ENCODE measurements at regions not wholly inside any gene's neighbourhood (a gene's known extent, or its start where the extent isn't known, plus 50 kb on each side); places are given as distances from the start of the nearest gene placed in this dataset.
A peak's percentile ranks its signal among the peaks of the same experiment; 100 is the strongest.

GRCh38 chr10:109341986-109342385, 581.3 kb downstream of the XPNPEP1 start:
- Histone ChIP-seq H3F3A (ENCODE audit: low read length, unreplicated experiment) (no peaks in the 10 kb centered on the region), H3K27ac (ENCODE audit: low read length) (no peak overlapping the region), H3K9me2 (replicated peaks; ENCODE audit: low read length) (no peaks in the 10 kb centered on the region), H3K4me3 (ENCODE audit: low read length) (no peak overlapping the region), H3K9ac (ENCODE audit: low read length) (no peak overlapping the region), H2AFZ (ENCODE audit: low read length) (no peak overlapping the region), H3K36me3 (ENCODE audit: low read depth, low read length) (no peaks in the 10 kb centered on the region), H3K4me1 (ENCODE audit: insufficient read depth, low read length) (peaks cover 6% of the 10 kb centered on the region), H4K20me1 (ENCODE audit: low read length) (no peaks in the 10 kb centered on the region), H3K79me2 (ENCODE audit: low read length) (no peaks in the 10 kb centered on the region), H3K9me3 (ENCODE audit: low read length) (no peaks in the 10 kb centered on the region), H3K4me2 (ENCODE audit: low read length) (no peak overlapping the region), H3K27me3 (ENCODE audit: low read length) (no peaks in the 10 kb centered on the region)
- BruUV-seq (replicated peaks): no TSS peak
- ChIA-PET POLR2A (ENCODE audit: unreplicated experiment) (no interaction called here), CTCF (no interaction called here)
- intact Hi-C loops (cut with micrococcal nuclease): no loop called here
- ATAC-seq (no peak), DNase-seq (no peak)
- TF ChIP-seq EZH2phosphoT487 (IDR thresholded peaks at IDR 0.05; ENCODE audit: borderline replicate concordance, low read length) (no peak), CTCF (conservative IDR thresholded peaks at IDR 0.05; ENCODE audit: low read depth, low read length) (no peak), EZH2 (IDR thresholded peaks at IDR 0.05; ENCODE audit: low read length, unreplicated experiment) (no peak)

DNA sequence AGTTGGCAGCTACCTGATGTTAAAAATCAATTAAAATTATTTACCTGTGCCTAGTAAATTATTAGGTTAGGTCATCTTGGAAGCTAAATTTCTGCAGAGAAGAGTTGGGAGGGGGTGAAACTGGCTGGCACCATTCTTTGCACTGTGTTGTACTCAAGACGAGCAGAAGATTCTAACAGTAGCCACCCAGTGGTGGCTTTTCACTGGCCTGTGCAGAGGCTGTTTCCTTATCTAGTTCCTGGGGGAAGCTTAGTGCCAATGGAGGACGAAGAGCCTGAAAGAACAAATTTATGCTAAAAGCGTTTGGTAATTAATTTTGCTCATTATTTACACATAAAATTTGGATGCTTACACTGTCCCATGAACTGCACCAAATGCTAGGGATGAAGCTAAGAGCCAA, 595.3 kb downstream of the XPNPEP1 start:
- H3K9ac ChIP-seq (ENCODE audit: low read length): no peak overlapping the region
- H3F3A ChIP-seq (ENCODE audit: low read length, unreplicated experiment): no peaks in the 10 kb centered on the region
- ChIA-PET CTCF (no interaction called here), POLR2A (ENCODE audit: unreplicated experiment) (no interaction called here)
- ATAC-seq (no peak), DNase-seq (no peak)
- no peaks in the 10 kb centered on the region for H3K79me2 ChIP-seq (ENCODE audit: low read length)
- intact Hi-C loops (cut with micrococcal nuclease): no loop called here
- no peaks in the 10 kb centered on the region for H3K9me3 ChIP-seq (ENCODE audit: low read length)
- H2AFZ ChIP-seq (ENCODE audit: low read length): no peak overlapping the region
- BruUV-seq (replicated peaks): no TSS peak
- peak; percentile 16; the same call in 1 of the 2 replicates for TF ChIP-seq CTCF (conservative IDR thresholded peaks at IDR 0.05; ENCODE audit: low read depth, low read length)
- no peak for TF ChIP-seq EZH2phosphoT487 (IDR thresholded peaks at IDR 0.05; ENCODE audit: borderline replicate concordance, low read length)
- H3K36me3 ChIP-seq (ENCODE audit: low read depth, low read length): no peaks in the 10 kb centered on the region
- H3K4me2 ChIP-seq (ENCODE audit: low read length): peak overlapping the region; percentile 37; the same call in 1 of the 2 replicates
- no peaks in the 10 kb centered on the region for H3K27me3 ChIP-seq (ENCODE audit: low read length)
- H3K9me2 ChIP-seq (replicated peaks; ENCODE audit: low read length): no peaks in the 10 kb centered on the region
- H4K20me1 ChIP-seq (ENCODE audit: low read length): no peaks in the 10 kb centered on the region
- H3K4me1 ChIP-seq (ENCODE audit: insufficient read depth, low read length): peaks cover 5% of the 10 kb centered on the region; the same call in 1 of the 2 replicates
- no peak overlapping the region for H3K4me3 ChIP-seq (ENCODE audit: low read length)
- no peak overlapping the region for H3K27ac ChIP-seq (ENCODE audit: low read length)

DNA sequence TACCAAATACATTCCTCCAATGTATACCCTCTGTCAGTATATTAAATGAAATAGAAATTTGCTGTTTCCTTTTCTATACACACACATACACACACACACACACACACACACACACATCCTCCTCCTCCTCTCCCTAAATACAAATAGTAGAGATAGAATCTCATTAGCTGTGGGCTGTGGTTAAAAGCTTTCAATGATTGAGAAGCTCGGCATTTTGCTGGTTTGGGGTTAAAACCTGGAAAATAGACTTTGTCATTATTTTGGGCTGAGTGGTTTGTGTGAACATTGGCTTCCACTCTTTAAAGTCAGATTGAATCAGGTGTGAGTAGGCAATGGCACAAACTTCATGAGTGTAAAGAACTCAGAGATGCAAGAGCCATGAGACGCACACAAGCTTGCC, 596.0 kb downstream of the XPNPEP1 start:
- no peaks in the 10 kb centered on the region for H4K20me1 ChIP-seq (ENCODE audit: low read length)
- peak overlapping the region; percentile 33; the same call in 1 of the 2 replicates for H2AFZ ChIP-seq (ENCODE audit: low read length)
- ATAC-seq: peak; percentile 49; the same call in 1 of the 2 replicates
- H3K9ac ChIP-seq (ENCODE audit: low read length): no peak overlapping the region
- H3F3A ChIP-seq (ENCODE audit: low read length, unreplicated experiment): no peaks in the 10 kb centered on the region
- ChIA-PET POLR2A (ENCODE audit: unreplicated experiment) (interaction anchor here (0.7 kb wide), 1 partner anchor 11 kb away, joined by 5 read pairs; no protein-coding TSS in a partner anchor), CTCF (no interaction called here)
- H3K79me2 ChIP-seq (ENCODE audit: low read length): no peaks in the 10 kb centered on the region
- no peak overlapping the region for H3K27ac ChIP-seq (ENCODE audit: low read length)
- H3K4me3 ChIP-seq (ENCODE audit: low read length): no peak overlapping the region
- intact Hi-C loops (cut with micrococcal nuclease): no loop called here
- H3K27me3 ChIP-seq (ENCODE audit: low read length): no peaks in the 10 kb centered on the region
- H3K4me2 ChIP-seq (ENCODE audit: low read length): peak overlapping the region; percentile 37; the same call in 1 of the 2 replicates
- no peak for TF ChIP-seq EZH2phosphoT487 (IDR thresholded peaks at IDR 0.05; ENCODE audit: borderline replicate concordance, low read length)
- TF ChIP-seq CTCF (conservative IDR thresholded peaks at IDR 0.05; ENCODE audit: low read depth, low read length): no peak
- H3K36me3 ChIP-seq (ENCODE audit: low read depth, low read length): no peaks in the 10 kb centered on the region
- H3K9me2 ChIP-seq (replicated peaks; ENCODE audit: low read length): no peaks in the 10 kb centered on the region
- no TSS peak for BruUV-seq (replicated peaks)
- peaks cover 5% of the 10 kb centered on the region; the same call in 1 of the 2 replicates for H3K4me1 ChIP-seq (ENCODE audit: insufficient read depth, low read length)
- H3K9me3 ChIP-seq (ENCODE audit: low read length): no peaks in the 10 kb centered on the region
- peak; percentile 50 for DNase-seq
